CD14-positive monocyte (primary cell): ENCODE measurements at regions not wholly inside any gene's neighbourhood (a gene's known extent, or its start where the extent isn't known, plus 50 kb on each side); places are given as distances from the start of the nearest gene placed in this dataset.

Experiments
- DNase-seq, 3 donors: peaks; one replicate each; pipeline ENCODE4 v3.0.0-alpha.2; 2011 to 2022
- H2AFZ ChIP-seq: 2 replicates; pipeline ENCODE4 v1.6.0; 2012; ENCODE audit warnings: mild to moderate bottlenecking, low read depth, low read length, inconsistent platforms; ENCODE audit not compliant: insufficient read depth, poor library complexity, severe bottlenecking
- H3K27ac ChIP-seq, 2 donors: 1 replicate in 1 of 2; 2 replicates in 1 of 2; pipeline ENCODE4 v1.5.1; 2012 to 2013; ENCODE audit warnings: low read length in 2 of 2, control low read depth in 1 of 2, inconsistent platforms in 1 of 2, low read depth in 1 of 2, mild to moderate bottlenecking in 1 of 2
- H3K27me3 ChIP-seq, 2 donors: one replicate each; pipeline versions ENCODE4 v1.6.0 to v1.6.1; 2011 to 2013; ENCODE audit warnings: low read length in 2 of 2; ENCODE audit not compliant: control insufficient read depth in 2 of 2, insufficient read depth in 2 of 2
- H3K36me3 ChIP-seq, 2 donors: replicated peaks in 1 of 2; 1 replicate in 1 of 2; 2 replicates in 1 of 2; pipeline versions ENCODE4 v1.5.1 to v1.6.1; 2012 to 2013; ENCODE audit warnings: low read length in 2 of 2, control low read depth in 1 of 2, inconsistent platforms in 1 of 2, mild to moderate bottlenecking in 1 of 2; ENCODE audit not compliant: insufficient read depth in 2 of 2, control insufficient read depth in 1 of 2
- H3K4me1 ChIP-seq, 2 donors: 1 replicate in 1 of 2; 2 replicates in 1 of 2; pipeline versions ENCODE4 v1.5.1 to v1.6.1; 2012 to 2013; ENCODE audit warnings: low read length in 2 of 2, control low read depth in 1 of 2, inconsistent platforms in 1 of 2, mild to moderate bottlenecking in 1 of 2, moderate library complexity in 1 of 2; ENCODE audit not compliant: insufficient read depth in 2 of 2, control insufficient read depth in 1 of 2
- H3K4me2 ChIP-seq: replicated peaks from 2 replicates; pipeline ENCODE3; 2012; ENCODE audit warnings: low read length, moderate library complexity, mild to moderate bottlenecking; ENCODE audit not compliant: poor library complexity, severe bottlenecking; ENCODE audit errors: extremely low read depth
- H3K4me3 ChIP-seq, 3 experiments: fragments of 200-600 bp in 1 of 3; sonication (generic) in 1 of 3; replicated peaks in 1 of 3; 1 replicate in 2 of 3; 2 replicates in 1 of 3; pipeline ENCODE4 v1.5.1; 2011 to 2013; ENCODE audit warnings: low read length in 3 of 3, mild to moderate bottlenecking in 3 of 3, control low read depth in 2 of 3, low read depth in 2 of 3, inconsistent platforms in 1 of 3, moderate library complexity in 1 of 3
- H3K79me2 ChIP-seq: 2 replicates; pipeline ENCODE4 v1.6.0; 2012; ENCODE audit warnings: mild to moderate bottlenecking, control low read depth, inconsistent platforms, low read length, moderate library complexity; ENCODE audit not compliant: insufficient read depth
- H3K9ac ChIP-seq: 2 replicates; pipeline ENCODE4 v1.6.0; 2017; ENCODE audit warnings: low read length, mild to moderate bottlenecking; ENCODE audit not compliant: insufficient read depth, poor library complexity, severe bottlenecking
- H3K9me3 ChIP-seq, 2 donors: replicated peaks in 1 of 2; 1 replicate in 1 of 2; 2 replicates in 1 of 2; pipeline versions ENCODE4 v1.5.1 to v1.6.1; 2012 to 2013; ENCODE audit warnings: low read length in 2 of 2, control low read depth in 1 of 2; ENCODE audit not compliant: control insufficient read depth in 1 of 2, insufficient read depth in 1 of 2
- H4K20me1 ChIP-seq: 2 replicates; pipeline ENCODE4 v1.6.0; 2012; ENCODE audit warnings: mild to moderate bottlenecking, low read length, control low read depth, moderate library complexity; ENCODE audit not compliant: insufficient read depth
- H3K27ac Mint-ChIP-seq, 7 donors: one replicate each; pipeline ENCODE4 v1.8.0; 2020; ENCODE audit warnings: mild to moderate bottlenecking in 7 of 7, mixed read lengths in 7 of 7, moderate library complexity in 6 of 7, inconsistent platforms in 2 of 7
- H3K27me3 Mint-ChIP-seq, 3 donors: one replicate each; pipeline ENCODE4 v1.8.0; 2021 to 2022; ENCODE audit warnings: low read depth in 3 of 3, mild to moderate bottlenecking in 3 of 3, mixed read lengths in 3 of 3, moderate library complexity in 3 of 3, inconsistent platforms in 1 of 3
- H3K36me3 Mint-ChIP-seq, 2 donors: one replicate each; pipeline ENCODE4 v1.8.0; 2020; ENCODE audit warnings: mixed read lengths in 2 of 2, inconsistent platforms in 1 of 2, mild to moderate bottlenecking in 1 of 2
- H3K4me1 Mint-ChIP-seq: one replicate; pipeline ENCODE4 v1.8.0; 2020; ENCODE audit warnings: mild to moderate bottlenecking, mixed read lengths
- H3K4me3 Mint-ChIP-seq, 2 donors: one replicate each; pipeline ENCODE4 v1.8.0; 2020; ENCODE audit warnings: mild to moderate bottlenecking in 2 of 2, mixed read lengths in 2 of 2, moderate library complexity in 1 of 2
- H3K9me3 Mint-ChIP-seq, 7 donors: one replicate each; pipeline ENCODE4 v1.8.0; 2020 to 2022; ENCODE audit warnings: mixed read lengths in 7 of 7, mild to moderate bottlenecking in 6 of 7, moderate library complexity in 6 of 7, inconsistent platforms in 2 of 7
- CTCF ChIP-seq: fragments of 200-600 bp; IDR thresholded peaks from one replicate; pipeline ENCODE4 v1.8.0; 2022; ENCODE audit warnings: antibody characterized with exemption, mild to moderate bottlenecking
- WGBS: methylation state at CpG from one replicate; pipeline ENCODE4 v1.1.5; 2013; ENCODE audit warnings: missing lambda C conversion rate; ENCODE audit not compliant: insufficient coverage; 5-methylcytosine and 5-hydroxymethylcytosine counted together
- intact Hi-C, 2 donors: fragments of 100-400 bp; cut with micrococcal nuclease; formaldehyde crosslinking; loops; one replicate each; pipeline versions ENCODE4 v1.15.0 to v1.15.1; 2023

- intact Hi-C loops = no loop called here
- H3K9me3 ChIP-seq = no peaks in the 10 kb centered on the region
These were observed 70.6 kb upstream of the PTPN3 start for GRCh38 chr9:109568568-109569210.

More at GRCh38 chr9:109568568-109569210, 70.6 kb upstream of the PTPN3 start:
- H4K20me1 ChIP-seq = no peaks in the 10 kb centered on the region
- no peaks in the 10 kb centered on the region for H3K36me3 ChIP-seq
- no peak overlapping the region for H3K9ac ChIP-seq
- H3K4me3 ChIP-seq = no peak overlapping the region
- H3K4me1 ChIP-seq = no peaks in the 10 kb centered on the region
- peak overlapping the region in 1 of 7 donors; percentile 47 for H3K27ac Mint-ChIP-seq
- no peak for TF ChIP-seq CTCF
- H3K27me3 ChIP-seq = peaks cover 0 to 3% of the 10 kb centered on the region in 2 donors
- H3K4me1 Mint-ChIP-seq = no peaks in the 10 kb centered on the region
- WGBS = 100% methylated on average over 1 of the region's 2 CpGs
- no peaks in the 10 kb centered on the region for H3K36me3 Mint-ChIP-seq
- H3K4me3 Mint-ChIP-seq = no peak overlapping the region
- peaks cover 0 to 2% (median 0%) of the 10 kb centered on the region in 7 donors for H3K9me3 Mint-ChIP-seq
- H3K79me2 ChIP-seq = no peaks in the 10 kb centered on the region
- H3K4me2 ChIP-seq = no peak overlapping the region
- peaks cover 17 to 31% (median 22%) of the 10 kb centered on the region in 3 donors for H3K27me3 Mint-ChIP-seq
- H2AFZ ChIP-seq = no peak overlapping the region
- no peak for DNase-seq
- H3K27ac ChIP-seq = no peak overlapping the region
